K562 (cell line): ENCODE measurements at regions not wholly inside any gene's neighbourhood (a gene's known extent, or its start where the extent isn't known, plus 50 kb on each side); places are given as distances from the start of the nearest gene placed in this dataset.

ENCODE experiments used
- AFF1 ChIP-seq, 2 experiments: fragments of 450-650 bp; IDR thresholded peaks; 2 replicates each; pipeline ENCODE4 v1.6.1; 2018; ENCODE audit warnings: mild to moderate bottlenecking in 2 of 2, low read depth in 1 of 2; ENCODE audit not compliant: partially characterized antibody in 2 of 2
- FOXJ2 ChIP-seq: fragments of 200-800 bp; sonication (Bioruptor generic); IDR thresholded peaks from 2 replicates; pipeline ENCODE4 v1.6.1; 2016; ENCODE audit warnings: missing genetic modification characterization, missing compliant biosample characterization
- MGA ChIP-seq: fragments of 450-650 bp; IDR thresholded peaks from 2 replicates; pipeline ENCODE4 v1.6.1; 2016; ENCODE audit warnings: mild to moderate bottlenecking, moderate library complexity
- NFE2 ChIP-seq: IDR thresholded peaks from 2 replicates; pipeline ENCODE4 v1.6.1; 2014; ENCODE audit warnings: antibody characterized with exemption, low read depth
- RBBP5 ChIP-seq: fragments of 200-600 bp; sonication (generic); IDR thresholded peaks from 2 replicates; pipeline ENCODE4 v1.6.1; 2012; ENCODE audit warnings: borderline replicate concordance, mild to moderate bottlenecking, low read length, control low read depth, inconsistent platforms; ENCODE audit not compliant: insufficient read depth, poor library complexity, severe bottlenecking
- SNRNP70 ChIP-seq: fragments of 200-400 bp; formaldehyde crosslinking; optimal IDR thresholded peaks from 2 replicates; pipeline ENCODE3; 2017; ENCODE audit warnings: low read depth, low read length
- ZNF24 ChIP-seq: fragments of 450-650 bp; IDR thresholded peaks from 2 replicates; pipeline ENCODE4 v1.6.1; 2016
- TF ChIP-seq, protein P1 (sequence below), 3 experiments: fragments of 200-800 bp in 1 of 3; sonication (Bioruptor generic) in 1 of 3; sonication (generic) in 1 of 3; formaldehyde crosslinking in 1 of 3; IDR thresholded peaks; 2 replicates each; pipeline versions ENCODE4 v1.6.1 to v1.8.0; 2016 to 2022; ENCODE audit warnings: mild to moderate bottlenecking in 2 of 3, missing compliant biosample characterization in 2 of 3, missing genetic modification characterization in 2 of 3, missing genetic modification reagents in 1 of 3

DNA sequence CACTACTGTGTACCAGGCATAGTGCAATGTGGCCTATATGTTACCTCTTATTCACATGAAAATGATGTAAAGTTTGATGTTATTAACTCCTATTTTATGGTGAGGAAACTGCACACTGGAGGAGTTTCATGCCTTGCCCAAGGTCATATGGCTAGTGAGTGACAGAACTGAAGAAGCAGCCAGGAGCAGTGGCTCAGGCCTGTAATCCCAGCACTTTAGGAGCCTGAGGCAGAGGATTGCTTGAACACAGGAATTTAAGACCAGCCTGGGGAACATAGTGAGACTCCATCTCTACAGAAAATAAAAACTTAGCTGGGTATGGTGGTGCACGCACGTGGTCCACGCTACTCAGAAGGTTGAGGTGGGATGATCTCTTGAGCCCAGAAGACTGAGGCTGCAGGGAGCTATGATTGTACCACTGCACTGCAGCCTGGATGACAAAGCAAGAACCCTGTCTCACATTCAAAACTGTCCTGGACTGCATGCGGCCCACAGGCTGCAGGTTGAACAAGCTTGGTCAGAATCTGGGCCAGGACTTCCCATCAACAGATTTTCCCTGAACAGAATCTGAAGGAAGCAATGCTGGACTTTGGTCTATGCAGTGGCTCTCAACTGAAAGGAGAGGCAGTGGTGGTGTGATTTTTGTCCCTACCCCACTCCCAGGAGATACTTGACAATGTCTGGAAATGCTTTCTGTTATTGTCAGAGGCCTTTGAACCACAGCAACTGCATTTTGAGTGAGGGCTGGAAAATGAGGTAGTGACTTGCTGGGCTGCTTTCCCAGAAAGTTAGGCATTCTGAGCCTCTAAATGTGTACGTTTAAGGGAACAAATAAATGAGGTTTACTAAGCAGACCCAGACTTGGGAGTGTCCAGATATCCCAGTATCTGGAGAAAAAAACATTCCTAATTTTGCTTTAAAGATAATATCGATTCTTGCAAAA is 479.5 kb downstream of the TMEM114 start (continued):
- TF ChIP-seq AFF1 (IDR thresholded peaks at IDR 0.05; ENCODE audit: low read depth in 1 of 2, partially characterized antibody in 2 of 2) (no peak), SNRNP70 (no peak), ZNF24 (peak; percentile 41; the same call in 1 of the 2 replicates), MGA (peak; percentile 77), RBBP5 (no peak), NFE2 (peak; percentile 88), FOXJ2 (tag) (0 out of 2 replicates have a peak, but pooled peaks have one; percentile 12)
- TF ChIP-seq, protein P1, sequence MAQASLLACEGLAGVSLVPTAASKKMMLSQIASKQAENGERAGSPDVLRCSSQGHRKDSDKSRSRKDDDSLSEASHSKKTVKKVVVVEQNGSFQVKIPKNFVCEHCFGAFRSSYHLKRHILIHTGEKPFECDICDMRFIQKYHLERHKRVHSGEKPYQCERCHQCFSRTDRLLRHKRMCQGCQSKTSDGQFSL (CRISPR knock-in tag; IDR thresholded peaks at IDR 0.05): no peak
- TF ChIP-seq, protein P1 (tag; IDR thresholded peaks at IDR 0.05): no peak
